Fibroblast of lung (primary cell): ENCODE measurements at regions not wholly inside any gene's neighbourhood (a gene's known extent, or its start where the extent isn't known, plus 50 kb on each side); places are given as distances from the start of the nearest gene placed in this dataset.
"Not testable (repeated sequence)": the region's sequence is repeated elsewhere in the genome, so short reads cannot be mapped to it uniquely, and the experiment has no call there.

Experiments
- DNase-seq, 2 donors: peaks; one replicate each; pipeline versions ENCODE4 v3.0.0 to v3.0.0-alpha.2; 2010; ENCODE audit warnings: low read depth in 2 of 2
- H2AFZ ChIP-seq: 2 replicates; pipeline ENCODE4 v1.5.1; 2012; ENCODE audit warnings: low read length, control low read depth, inconsistent platforms
- H3K27ac ChIP-seq: 2 replicates; pipeline ENCODE4 v1.5.1; 2011; ENCODE audit warnings: low read length, control low read depth; ENCODE audit not compliant: insufficient read depth
- H3K27me3 ChIP-seq: 2 replicates; pipeline ENCODE4 v1.5.1; 2011; ENCODE audit warnings: mild to moderate bottlenecking, low read length; ENCODE audit not compliant: control insufficient read depth, insufficient read depth
- H3K36me3 ChIP-seq: 2 replicates; pipeline ENCODE4 v1.5.1; 2011; ENCODE audit warnings: low read length; ENCODE audit not compliant: control insufficient read depth, insufficient read depth
- H3K4me1 ChIP-seq: 2 replicates; pipeline ENCODE4 v1.5.1; 2011; ENCODE audit warnings: low read length; ENCODE audit not compliant: control insufficient read depth, insufficient read depth; ENCODE audit errors: extremely low read depth
- H3K4me2 ChIP-seq: 2 replicates; pipeline ENCODE4 v1.5.1; 2011; ENCODE audit warnings: low read length, control low read depth; ENCODE audit not compliant: insufficient read depth; ENCODE audit errors: extremely low read depth
- H3K4me3 ChIP-seq, 4 experiments: fragments of 200-600 bp in 1 of 4; sonication (generic) in 1 of 4; replicated peaks in 1 of 4; 2 replicates each; pipeline ENCODE4 v1.5.1; 2011 to 2016; ENCODE audit warnings: low read length in 4 of 4, low read depth in 3 of 4, mild to moderate bottlenecking in 3 of 4, control low read depth in 2 of 4, inconsistent platforms in 1 of 4, mixed read lengths in 1 of 4; ENCODE audit not compliant: insufficient read depth in 1 of 4; ENCODE audit errors: control extremely low read depth in 1 of 4
- H3K79me2 ChIP-seq: 2 replicates; pipeline ENCODE4 v1.5.1; 2012; ENCODE audit warnings: mild to moderate bottlenecking, low read length, inconsistent platforms; ENCODE audit not compliant: control insufficient read depth, insufficient read depth
- H3K9ac ChIP-seq: 2 replicates; pipeline ENCODE4 v1.5.1; 2011; ENCODE audit warnings: mild to moderate bottlenecking, low read length, control low read depth; ENCODE audit not compliant: insufficient read depth
- H3K9me3 ChIP-seq: 2 replicates; pipeline ENCODE4 v1.5.1; 2012; ENCODE audit warnings: low read depth, low read length; ENCODE audit not compliant: control insufficient read depth, insufficient read depth
- H4K20me1 ChIP-seq: 2 replicates; pipeline ENCODE4 v1.5.1; 2011; ENCODE audit warnings: low read length; ENCODE audit not compliant: control insufficient read depth, insufficient read depth; ENCODE audit errors: extremely low read depth
- EZH2 ChIP-seq: IDR thresholded peaks from 2 replicates; pipeline ENCODE4 v1.5.1; 2012; ENCODE audit warnings: low read length, control low read depth, mild to moderate bottlenecking; ENCODE audit errors: missing control alignments
- TF ChIP-seq, protein P1 (sequence below), 2 donors: IDR thresholded peaks in 1 of 2; conservative IDR thresholded peaks in 1 of 2; 1 replicate in 1 of 2; 2 replicates in 1 of 2; pipeline ENCODE4 v1.5.1; 2011 to 2012; ENCODE audit warnings: low read length in 2 of 2, control low read depth in 1 of 2, inconsistent platforms in 1 of 2, low read depth in 1 of 2, mild to moderate bottlenecking in 1 of 2

DNA sequence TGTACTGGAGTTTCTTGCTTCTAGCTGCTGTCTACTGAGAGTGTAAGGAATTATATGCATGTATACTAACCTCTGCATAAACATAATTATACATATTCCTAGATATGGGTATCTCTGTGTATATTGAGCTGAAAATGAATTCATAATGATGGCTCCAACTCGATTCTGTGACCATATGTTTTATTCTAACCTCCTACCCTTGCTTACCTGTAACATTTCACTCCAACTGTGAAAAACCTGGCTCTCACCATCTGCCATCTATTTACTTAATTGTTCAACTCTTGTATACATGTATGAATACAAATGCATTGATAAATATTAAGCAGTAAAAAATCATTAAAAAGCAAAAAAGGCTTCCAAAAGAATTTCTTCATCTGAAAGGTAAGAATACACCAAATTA is 1729.5 kb upstream of the SPRY2 start:
- Histone ChIP-seq H3K79me2 (no peaks in the 10 kb centered on the region), H3K27ac (no peak overlapping the region), H3K9me3 (no peaks in the 10 kb centered on the region), H3K36me3 (no peaks in the 10 kb centered on the region), H3K9ac (no peak overlapping the region), H3K4me3 (no peak overlapping the region), H2AFZ (no peak overlapping the region), H3K4me2 (no peak overlapping the region), H3K27me3 (no peaks in the 10 kb centered on the region), H3K4me1 (no peaks in the 10 kb centered on the region), H4K20me1 (no peaks in the 10 kb centered on the region)
- no peak for TF ChIP-seq EZH2
- TF ChIP-seq, protein P1, sequence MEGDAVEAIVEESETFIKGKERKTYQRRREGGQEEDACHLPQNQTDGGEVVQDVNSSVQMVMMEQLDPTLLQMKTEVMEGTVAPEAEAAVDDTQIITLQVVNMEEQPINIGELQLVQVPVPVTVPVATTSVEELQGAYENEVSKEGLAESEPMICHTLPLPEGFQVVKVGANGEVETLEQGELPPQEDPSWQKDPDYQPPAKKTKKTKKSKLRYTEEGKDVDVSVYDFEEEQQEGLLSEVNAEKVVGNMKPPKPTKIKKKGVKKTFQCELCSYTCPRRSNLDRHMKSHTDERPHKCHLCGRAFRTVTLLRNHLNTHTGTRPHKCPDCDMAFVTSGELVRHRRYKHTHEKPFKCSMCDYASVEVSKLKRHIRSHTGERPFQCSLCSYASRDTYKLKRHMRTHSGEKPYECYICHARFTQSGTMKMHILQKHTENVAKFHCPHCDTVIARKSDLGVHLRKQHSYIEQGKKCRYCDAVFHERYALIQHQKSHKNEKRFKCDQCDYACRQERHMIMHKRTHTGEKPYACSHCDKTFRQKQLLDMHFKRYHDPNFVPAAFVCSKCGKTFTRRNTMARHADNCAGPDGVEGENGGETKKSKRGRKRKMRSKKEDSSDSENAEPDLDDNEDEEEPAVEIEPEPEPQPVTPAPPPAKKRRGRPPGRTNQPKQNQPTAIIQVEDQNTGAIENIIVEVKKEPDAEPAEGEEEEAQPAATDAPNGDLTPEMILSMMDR (conservative IDR thresholded peaks at IDR 0.05 in 1 of 2, IDR thresholded peaks at IDR 0.05 in 1 of 2; ENCODE audit: low read depth in 1 of 2, low read length in 2 of 2) = no peak
- no peak for DNase-seq

DNA sequence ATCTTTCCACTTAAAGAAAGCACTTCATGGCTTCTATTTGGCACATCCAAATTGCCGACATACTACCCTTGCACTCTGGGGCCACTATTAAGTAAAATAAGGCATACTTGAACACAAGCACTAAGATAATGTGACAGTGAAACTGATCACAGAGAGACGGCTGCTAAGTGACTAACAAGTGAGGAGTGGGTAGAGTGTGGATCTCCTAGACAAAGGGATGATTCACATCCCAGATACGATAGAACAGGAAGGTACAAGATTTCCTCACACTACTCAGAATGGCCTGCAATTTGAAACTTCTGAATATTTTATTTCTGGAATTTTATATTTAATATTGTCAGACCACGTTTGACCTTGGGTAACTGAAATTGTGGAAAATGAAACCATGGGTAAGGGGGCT is 1721.8 kb upstream of the SPRY2 start:
- Histone ChIP-seq H3K4me3 (no peak overlapping the region), H4K20me1 (no peaks in the 10 kb centered on the region), H3K27me3 (no peaks in the 10 kb centered on the region), H3K36me3 (no peaks in the 10 kb centered on the region), H3K4me2 (no peak overlapping the region), H3K9me3 (no peaks in the 10 kb centered on the region), H3K27ac (no peak overlapping the region), H3K4me1 (no peaks in the 10 kb centered on the region), H3K79me2 (no peaks in the 10 kb centered on the region), H2AFZ (no peak overlapping the region), H3K9ac (no peak overlapping the region)
- peak in 1 of 2 donors; percentile 10 for DNase-seq
- TF ChIP-seq EZH2 = no peak
- TF ChIP-seq, protein P1 (conservative IDR thresholded peaks at IDR 0.05 in 1 of 2, IDR thresholded peaks at IDR 0.05 in 1 of 2; ENCODE audit: low read depth in 1 of 2, low read length in 2 of 2) = no peak

- Histone ChIP-seq H2AFZ (no peak overlapping the region), H3K27me3 (no peaks in the 10 kb centered on the region), H3K79me2 (no peaks in the 10 kb centered on the region), H4K20me1 (no peaks in the 10 kb centered on the region), H3K9ac (no peak overlapping the region), H3K4me1 (no peaks in the 10 kb centered on the region), H3K36me3 (no peaks in the 10 kb centered on the region), H3K9me3 (no peaks in the 10 kb centered on the region), H3K4me2 (no peak overlapping the region), H3K4me3 (no peak overlapping the region), H3K27ac (no peak overlapping the region)
- TF ChIP-seq, protein P1 (conservative IDR thresholded peaks at IDR 0.05 in 1 of 2, IDR thresholded peaks at IDR 0.05 in 1 of 2; ENCODE audit: low read depth in 1 of 2, low read length in 2 of 2) = no peak
- TF ChIP-seq EZH2 = no peak
- DNase-seq = no peak
Measured at GRCh38 chr13:82058364-82058763, 1717.4 kb upstream of the SPRY2 start.

DNA sequence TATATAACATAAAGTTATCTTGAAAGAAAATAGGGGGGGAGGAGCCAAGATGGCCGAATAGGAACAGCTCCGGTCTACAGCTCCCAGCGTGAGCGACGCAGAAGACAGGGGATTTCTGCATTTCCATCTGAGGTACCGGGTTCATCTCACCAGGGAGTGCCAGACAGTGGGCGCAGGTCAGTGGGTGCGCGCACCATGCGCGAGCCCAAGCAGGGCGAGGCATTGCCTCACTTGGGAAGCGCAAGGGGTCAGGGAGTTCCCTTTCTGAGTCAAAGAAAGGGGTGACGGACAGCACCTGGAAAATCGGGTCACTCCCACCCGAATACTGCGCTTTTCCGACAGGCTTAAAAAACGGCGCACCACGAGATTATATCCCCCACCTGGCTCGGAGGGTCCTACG is 1704.4 kb upstream of the SPRY2 start:
- H2AFZ ChIP-seq, DNase-seq, H3K4me1 ChIP-seq, H3K27ac ChIP-seq, H3K4me2 ChIP-seq, H4K20me1 ChIP-seq, H3K79me2 ChIP-seq, H3K9me3 ChIP-seq, H3K36me3 ChIP-seq, H3K9ac ChIP-seq, H3K4me3 ChIP-seq, H3K27me3 ChIP-seq: not testable (repeated sequence)
